GM18505 (cell line): ENCODE measurements at regions not wholly inside any gene's neighbourhood (a gene's known extent, or its start where the extent isn't known, plus 50 kb on each side); places are given as distances from the start of the nearest gene placed in this dataset.

Source experiments
- ATAC-seq: cut with Tn5 transposase; IDR thresholded peaks from one replicate; pipeline ENCODE4 v1.9.1; 2021; ENCODE audit not compliant: unreplicated experiment
- POLR2A ChIP-seq: IDR thresholded peaks from 4 replicates; pipeline ENCODE4 v1.6.1; 2011; ENCODE audit warnings: borderline replicate concordance; ENCODE audit not compliant: insufficient read depth, insufficient read length; ENCODE audit errors: extremely low read depth

- no peak for TF ChIP-seq POLR2A
- no peak for ATAC-seq
Measured at GRCh38 chr1:209010475-209011230, 572.9 kb upstream of the CAMK1G start.

- TF ChIP-seq POLR2A = no peak
- no peak for ATAC-seq
Measured at GRCh38 chr1:209012443-209013196, 570.9 kb upstream of the CAMK1G start.

- no peak for TF ChIP-seq POLR2A
Measured at GRCh38 chr1:209015092-209015491, 568.4 kb upstream of the CAMK1G start.

GRCh38 chr1:209021622-209022021 is 561.9 kb upstream of the CAMK1G start:
- no peak for ATAC-seq
- TF ChIP-seq POLR2A = no peak

More at GRCh38 chr1:209015092-209015491, 568.4 kb upstream of the CAMK1G start:
- ATAC-seq = no peak

- ATAC-seq = no peak
Measured at GRCh38 chr1:209023790-209024189, 559.7 kb upstream of the CAMK1G start.

GRCh38 chr1:209029737-209030136 is 553.8 kb upstream of the CAMK1G start:
- no peak for TF ChIP-seq POLR2A
- ATAC-seq = no peak

More at GRCh38 chr1:209023790-209024189, 559.7 kb upstream of the CAMK1G start:
- TF ChIP-seq POLR2A = no peak

- no peak for ATAC-seq
- no peak for TF ChIP-seq POLR2A
Measured at GRCh38 chr1:209030454-209031167, 552.9 kb upstream of the CAMK1G start.

GRCh38 chr1:209037064-209037463 is 546.5 kb upstream of the CAMK1G start:
- ATAC-seq = no peak

GRCh38 chr1:209038316-209038715 is 545.2 kb upstream of the CAMK1G start:
- ATAC-seq = no peak
- TF ChIP-seq POLR2A = no peak

More at GRCh38 chr1:209037064-209037463, 546.5 kb upstream of the CAMK1G start:
- TF ChIP-seq POLR2A = no peak

GRCh38 chr1:209038735-209039134 is 544.8 kb upstream of the CAMK1G start:
- TF ChIP-seq POLR2A = no peak
- ATAC-seq = no peak

GRCh38 chr1:209040351-209040750 is 543.2 kb upstream of the CAMK1G start:
- no peak for TF ChIP-seq POLR2A
- ATAC-seq = no peak

GRCh38 chr1:209041927-209042326 is 541.6 kb upstream of the CAMK1G start:
- no peak for ATAC-seq
- TF ChIP-seq POLR2A = no peak

- no peak for TF ChIP-seq POLR2A
- ATAC-seq = no peak
Measured at GRCh38 chr1:209042413-209042812, 541.1 kb upstream of the CAMK1G start.
